Astrocyte of the spinal cord (primary cell): ENCODE measurements at regions not wholly inside any gene's neighbourhood (a gene's known extent, or its start where the extent isn't known, plus 50 kb on each side); places are given as distances from the start of the nearest gene placed in this dataset.
"Not testable (repeated sequence)": the region's sequence is repeated elsewhere in the genome, so short reads cannot be mapped to it uniquely, and the experiment has no call there.

Experiments
- DNase-seq: peaks from one replicate; pipeline ENCODE4 v3.0.0; 2011; ENCODE audit warnings: low read depth, low spot score
- H3K4me3 ChIP-seq: 2 replicates; pipeline ENCODE4 v1.5.1; 2011; ENCODE audit warnings: low read depth, mild to moderate bottlenecking, low read length, moderate library complexity
- in situ Hi-C: cut with HindIII; loops from 2 replicates; pipeline ENCODE4 v1.10.0; 2017; ENCODE audit warnings: low sequenced_read_pairs
- TF ChIP-seq, protein P1 (sequence below): IDR thresholded peaks from 2 replicates; pipeline ENCODE4 v1.5.1; 2012; ENCODE audit warnings: low read depth, mild to moderate bottlenecking, low read length, inconsistent platforms

DNA sequence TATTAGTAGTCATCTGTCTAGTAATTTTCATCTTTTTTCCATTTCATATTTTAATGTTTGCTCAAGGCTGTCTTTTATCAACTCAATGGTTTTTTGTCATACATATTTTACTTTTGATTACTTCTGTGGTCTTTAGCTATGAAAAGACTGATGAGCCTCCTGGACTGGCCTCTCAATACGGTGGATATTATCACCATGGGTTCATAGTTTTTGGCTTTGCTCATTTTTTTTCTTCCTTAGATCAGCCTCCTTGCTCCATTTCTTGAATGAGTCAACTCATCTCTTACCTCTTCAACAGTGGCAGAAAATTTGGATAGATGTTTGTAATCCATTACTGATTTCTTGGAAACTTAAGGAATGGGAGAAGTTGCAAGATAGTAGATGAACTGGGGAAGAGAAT is 80.1 kb upstream of the ELOVL5 start:
- H3K4me3 ChIP-seq = no peak overlapping the region
- DNase-seq = no peak
- TF ChIP-seq, protein P1, sequence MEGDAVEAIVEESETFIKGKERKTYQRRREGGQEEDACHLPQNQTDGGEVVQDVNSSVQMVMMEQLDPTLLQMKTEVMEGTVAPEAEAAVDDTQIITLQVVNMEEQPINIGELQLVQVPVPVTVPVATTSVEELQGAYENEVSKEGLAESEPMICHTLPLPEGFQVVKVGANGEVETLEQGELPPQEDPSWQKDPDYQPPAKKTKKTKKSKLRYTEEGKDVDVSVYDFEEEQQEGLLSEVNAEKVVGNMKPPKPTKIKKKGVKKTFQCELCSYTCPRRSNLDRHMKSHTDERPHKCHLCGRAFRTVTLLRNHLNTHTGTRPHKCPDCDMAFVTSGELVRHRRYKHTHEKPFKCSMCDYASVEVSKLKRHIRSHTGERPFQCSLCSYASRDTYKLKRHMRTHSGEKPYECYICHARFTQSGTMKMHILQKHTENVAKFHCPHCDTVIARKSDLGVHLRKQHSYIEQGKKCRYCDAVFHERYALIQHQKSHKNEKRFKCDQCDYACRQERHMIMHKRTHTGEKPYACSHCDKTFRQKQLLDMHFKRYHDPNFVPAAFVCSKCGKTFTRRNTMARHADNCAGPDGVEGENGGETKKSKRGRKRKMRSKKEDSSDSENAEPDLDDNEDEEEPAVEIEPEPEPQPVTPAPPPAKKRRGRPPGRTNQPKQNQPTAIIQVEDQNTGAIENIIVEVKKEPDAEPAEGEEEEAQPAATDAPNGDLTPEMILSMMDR = no peak
- in situ Hi-C loops = no loop called here

DNA sequence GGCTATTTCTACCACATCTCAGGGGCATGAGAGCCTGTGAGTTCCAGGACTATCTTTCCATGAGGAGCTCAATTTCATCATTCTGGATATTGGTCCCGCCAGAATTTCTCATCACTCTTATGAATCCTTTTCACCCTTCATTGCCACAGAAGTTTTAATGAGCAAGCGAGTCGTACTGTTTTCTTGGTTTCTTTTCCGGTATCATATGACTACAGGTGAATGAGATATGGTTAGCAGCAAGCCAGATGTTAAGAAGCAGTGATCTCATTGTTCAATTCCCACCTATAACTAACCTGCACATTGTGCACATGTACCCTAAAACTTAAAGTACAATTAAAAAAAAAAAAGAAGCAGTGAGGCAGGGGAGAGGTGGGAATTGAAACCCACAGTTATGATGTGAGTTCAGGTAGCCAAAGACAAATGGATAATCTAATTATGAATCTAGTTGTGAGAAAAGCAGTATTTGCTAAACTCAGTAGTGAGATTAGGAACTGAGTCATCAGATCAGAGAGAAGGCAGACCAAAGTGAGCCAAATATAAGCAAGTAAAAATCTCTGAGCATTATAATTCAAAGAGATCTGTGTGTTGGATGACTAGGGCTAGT is 78.0 kb upstream of the ELOVL5 start:
- TF ChIP-seq, protein P1 = no peak
- H3K4me3 ChIP-seq = no peak overlapping the region
- DNase-seq = no peak
- in situ Hi-C loops = no loop called here

DNA sequence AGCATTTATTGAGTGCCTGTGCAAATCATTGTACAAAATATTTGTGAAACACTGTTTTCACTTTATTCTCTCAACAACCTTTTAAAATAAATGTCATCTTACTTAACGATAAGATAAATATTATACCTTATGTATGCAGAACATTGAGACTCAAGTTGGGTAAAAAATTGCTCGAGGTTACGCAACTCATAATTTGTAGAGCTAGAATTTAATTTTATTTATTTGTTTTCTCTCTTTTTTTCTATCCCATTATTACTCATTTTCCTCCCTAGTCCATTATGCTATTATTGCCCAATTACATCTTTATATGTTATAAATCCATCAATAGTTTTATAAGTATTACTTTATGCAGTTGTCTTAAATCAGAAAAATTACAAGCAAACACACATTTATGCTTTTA is 77.4 kb upstream of the ELOVL5 start:
- TF ChIP-seq, protein P1 = no peak
- H3K4me3 ChIP-seq = no peak overlapping the region
- in situ Hi-C loops = no loop called here
- no peak for DNase-seq

DNA sequence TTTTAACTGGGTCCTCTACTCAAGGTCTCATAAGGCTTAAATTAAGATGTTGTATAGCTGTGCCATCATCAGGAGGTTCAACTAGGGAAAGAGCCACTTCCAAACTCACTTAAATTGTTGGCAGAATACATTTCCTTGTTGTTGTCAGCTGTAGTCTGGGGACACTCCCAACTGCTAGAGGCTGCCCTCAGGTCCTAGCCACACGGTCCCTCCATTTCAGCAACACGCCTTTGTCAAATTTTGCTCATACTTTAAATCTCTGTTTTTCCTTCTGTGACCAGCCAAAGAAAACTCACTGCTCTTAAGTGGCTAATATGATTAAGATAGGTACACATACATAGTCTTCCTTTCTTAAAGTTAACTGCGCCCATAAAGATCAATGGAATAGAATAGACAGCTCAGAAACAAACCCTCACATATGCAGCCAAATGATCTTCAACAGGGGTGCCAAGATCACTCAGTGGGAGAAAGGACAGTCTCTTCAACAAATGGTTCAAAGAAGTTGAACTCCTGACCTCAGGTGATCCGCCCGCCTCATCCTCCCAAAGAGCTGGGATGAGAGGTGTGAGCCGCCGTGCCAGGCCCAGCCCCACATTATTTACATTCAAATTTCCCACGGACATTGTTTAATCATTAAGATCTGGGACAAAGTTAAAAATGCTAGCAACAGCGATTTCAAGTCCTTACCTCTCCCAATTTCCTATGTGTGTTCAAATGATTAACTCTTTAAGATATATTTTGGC is 76.4 kb upstream of the ELOVL5 start:
- TF ChIP-seq, protein P1 = no peak
- DNase-seq = no peak
- in situ Hi-C loops = no loop called here
- no peak overlapping the region for H3K4me3 ChIP-seq

DNA sequence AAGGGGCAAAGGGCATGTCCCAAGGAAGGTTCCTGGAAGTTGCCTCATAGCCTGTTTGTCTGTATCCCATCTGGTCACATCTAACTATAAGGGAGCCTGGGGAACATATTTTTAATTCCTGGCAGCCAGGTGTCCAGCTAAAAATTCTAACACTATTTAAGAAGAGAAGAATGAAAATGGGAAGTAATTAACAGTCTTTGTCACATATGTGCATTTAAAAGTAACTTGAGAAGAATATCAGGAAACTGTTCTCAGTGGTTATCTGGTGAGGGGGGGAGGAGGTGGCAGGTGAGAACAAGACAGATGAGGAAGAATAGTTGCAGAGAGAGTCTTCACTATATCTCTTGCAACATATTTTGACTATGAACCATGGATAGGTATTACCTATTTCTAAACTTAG is 75.5 kb upstream of the ELOVL5 start:
- no peak for DNase-seq
- TF ChIP-seq, protein P1 = no peak
- in situ Hi-C loops = no loop called here
- no peak overlapping the region for H3K4me3 ChIP-seq

DNA sequence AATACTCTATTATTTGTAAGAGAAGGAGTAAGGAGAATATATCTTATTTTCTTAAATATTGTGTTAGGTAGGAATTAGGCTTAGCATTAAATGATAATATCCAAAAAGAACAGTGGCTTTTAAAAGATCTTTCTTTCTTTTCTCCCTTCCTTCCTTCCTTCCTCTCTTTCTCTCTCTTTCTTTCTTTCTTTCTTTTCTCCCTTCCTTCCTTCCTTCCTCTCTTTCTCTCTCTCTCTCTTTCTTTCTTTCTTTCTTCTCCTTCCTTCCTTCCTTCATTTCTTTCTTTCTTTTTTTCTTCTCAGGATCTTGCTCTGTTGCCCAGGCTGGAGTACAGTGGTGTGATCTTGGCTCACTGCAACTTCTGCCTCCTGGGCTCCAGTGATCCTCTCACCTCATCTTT is 74.8 kb upstream of the ELOVL5 start:
- in situ Hi-C loops = not testable (repeated sequence)

DNA sequence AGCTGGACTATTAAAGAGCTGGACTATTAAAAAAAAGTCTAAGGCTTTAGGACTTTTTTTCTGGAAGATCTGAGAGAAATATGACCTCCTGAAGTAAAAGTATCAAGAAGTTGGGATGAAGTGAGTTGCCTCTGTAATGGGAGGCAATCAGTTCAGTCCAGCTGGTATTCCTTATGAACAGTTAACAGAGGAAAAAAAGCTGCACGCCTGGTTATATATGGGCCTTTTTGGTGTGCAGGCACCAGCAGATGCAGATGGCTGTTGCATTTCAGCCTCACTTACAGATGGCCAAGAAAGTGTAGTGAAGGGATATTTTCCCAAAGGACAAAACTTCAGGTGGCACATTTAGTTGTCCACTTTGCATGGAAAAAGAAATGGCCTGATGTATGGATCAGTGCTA is 70.3 kb upstream of the ELOVL5 start:
- TF ChIP-seq, protein P1 = no peak
- in situ Hi-C loops = no loop called here
- no peak overlapping the region for H3K4me3 ChIP-seq
- no peak for DNase-seq

More for the DNA sequence above, 74.8 kb upstream of the ELOVL5 start:
- DNase-seq, H3K4me3 ChIP-seq: not testable (repeated sequence)
